ENCODE measurements at regions not wholly inside any gene's neighbourhood (a gene's known extent, or its start where the extent isn't known, plus 50 kb on each side); places are given as distances from the start of the nearest gene placed in this dataset.

GRCh38 chr3:81439108-81439507 lies 322.3 kb downstream of the GBE1 start:
- H3K36me3 ChIP-seq (ENCODE audit: insufficient read depth, low read length), result no peaks in the 10 kb centered on the region; the same call in 1 of the 2 replicates
- H3K9ac ChIP-seq (ENCODE audit: low read depth, low read length), result no peak overlapping the region
- H3K9me3 ChIP-seq (ENCODE audit: control insufficient read depth, insufficient read depth, low read length), result no peaks in the 10 kb centered on the region
- no peaks in the 10 kb centered on the region for H3K4me1 ChIP-seq (ENCODE audit: insufficient read depth, low read length)

DNA sequence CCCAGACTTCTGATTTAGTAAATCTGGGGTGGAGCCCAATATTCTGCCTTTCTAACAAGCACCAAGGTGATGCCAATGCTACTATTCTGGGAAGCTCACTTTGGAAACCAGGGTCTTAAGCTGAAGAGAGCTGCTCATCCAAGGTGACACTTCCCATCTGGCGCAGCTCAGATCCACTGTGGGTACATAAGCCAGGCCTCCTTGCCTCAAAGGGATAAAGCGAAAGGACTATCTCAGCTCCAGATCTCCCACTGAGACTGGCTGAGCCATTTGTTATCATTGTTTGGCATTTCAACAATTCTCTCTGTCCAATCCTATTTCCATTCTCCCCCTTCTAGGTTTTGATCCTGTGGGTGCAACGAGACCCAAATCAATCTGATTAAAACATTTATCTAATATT lies 323.8 kb downstream of the GBE1 start:
- Histone ChIP-seq H3K9ac (ENCODE audit: low read depth, low read length) (no peak overlapping the region), H3K4me1 (ENCODE audit: insufficient read depth, low read length) (no peaks in the 10 kb centered on the region), H3K9me3 (ENCODE audit: control insufficient read depth, insufficient read depth, low read length) (no peaks in the 10 kb centered on the region), H3K36me3 (ENCODE audit: insufficient read depth, low read length) (no peaks in the 10 kb centered on the region)

DNA sequence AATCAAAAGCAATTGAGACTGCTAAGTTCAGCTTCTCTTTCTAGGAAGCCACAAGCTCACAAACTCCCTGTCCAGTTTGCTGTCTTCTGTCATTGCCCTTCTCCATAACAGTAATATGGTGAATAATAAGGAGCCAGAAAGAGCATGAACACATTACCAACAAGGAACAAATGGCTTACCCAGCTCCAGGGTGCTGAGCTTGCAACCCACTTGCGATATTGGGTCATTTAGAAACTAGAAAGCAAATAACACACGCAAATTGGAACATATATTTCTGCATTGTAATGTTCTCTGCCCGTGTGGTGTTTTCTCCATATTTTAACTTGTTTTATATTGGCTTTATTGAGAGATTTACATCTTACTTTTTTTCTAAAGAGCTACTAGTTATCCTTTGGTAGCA lies 325.3 kb downstream of the GBE1 start:
- Histone ChIP-seq H3K36me3 (ENCODE audit: insufficient read depth, low read length) (no peaks in the 10 kb centered on the region), H3K9me3 (ENCODE audit: control insufficient read depth, insufficient read depth, low read length) (no peaks in the 10 kb centered on the region), H3K4me1 (ENCODE audit: insufficient read depth, low read length) (no peaks in the 10 kb centered on the region), H3K9ac (ENCODE audit: low read depth, low read length) (no peak overlapping the region)

DNA sequence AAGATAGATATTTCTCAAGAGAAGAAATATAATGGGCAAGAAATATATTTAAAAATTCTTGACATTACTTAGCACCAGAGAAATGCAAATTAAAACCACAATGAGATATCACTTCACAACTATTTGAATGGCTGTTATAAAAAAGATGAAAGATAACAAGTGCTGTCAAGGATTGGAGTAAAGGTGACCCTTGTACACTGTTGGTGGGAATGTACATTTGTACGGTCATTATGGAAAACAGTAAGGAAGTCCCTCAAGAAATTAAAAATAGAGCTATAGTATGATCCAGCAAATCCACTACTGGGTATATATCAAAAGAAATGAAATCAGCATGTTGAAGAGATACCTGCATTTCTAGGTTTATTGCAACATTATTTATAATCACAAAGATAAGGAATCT lies 326.4 kb downstream of the GBE1 start:
- Histone ChIP-seq H3K4me1 (ENCODE audit: insufficient read depth, low read length) (no peaks in the 10 kb centered on the region), H3K9me3 (ENCODE audit: control insufficient read depth, insufficient read depth, low read length) (no peaks in the 10 kb centered on the region), H3K36me3 (ENCODE audit: insufficient read depth, low read length) (no peaks in the 10 kb centered on the region), H3K9ac (ENCODE audit: low read depth, low read length) (no peak overlapping the region)

GRCh38 chr3:81434161-81434560 lies 327.3 kb downstream of the GBE1 start:
- H3K9me3 ChIP-seq (ENCODE audit: control insufficient read depth, insufficient read depth, low read length), result no peaks in the 10 kb centered on the region
- H3K4me1 ChIP-seq (ENCODE audit: insufficient read depth, low read length), result no peaks in the 10 kb centered on the region
- no peaks in the 10 kb centered on the region for H3K36me3 ChIP-seq (ENCODE audit: insufficient read depth, low read length)
- H3K9ac ChIP-seq (ENCODE audit: low read depth, low read length), result no peak overlapping the region

DNA sequence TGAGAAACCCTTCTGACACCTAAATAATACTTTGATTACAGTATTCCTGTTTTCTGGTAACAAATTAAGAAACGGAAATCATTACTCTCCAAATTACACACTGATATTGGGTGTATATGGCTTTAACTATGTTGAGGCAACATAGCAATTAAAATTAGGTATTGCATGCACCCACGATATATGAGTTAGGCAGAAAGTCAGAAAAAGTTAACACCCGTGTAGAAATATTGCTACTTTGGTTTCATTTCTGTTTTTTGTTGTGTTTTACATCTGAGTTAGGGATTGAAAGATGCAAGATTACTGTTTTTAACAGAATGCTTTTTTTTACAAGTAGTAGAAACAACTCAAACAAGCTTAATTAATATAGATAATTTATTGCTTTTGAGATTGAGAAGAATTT lies 327.8 kb downstream of the GBE1 start:
- no peaks in the 10 kb centered on the region for H3K4me1 ChIP-seq (ENCODE audit: insufficient read depth, low read length)
- no peak overlapping the region for H3K9ac ChIP-seq (ENCODE audit: low read depth, low read length)
- no peaks in the 10 kb centered on the region for H3K9me3 ChIP-seq (ENCODE audit: control insufficient read depth, insufficient read depth, low read length)
- no peaks in the 10 kb centered on the region for H3K36me3 ChIP-seq (ENCODE audit: insufficient read depth, low read length)

GRCh38 chr3:81432456-81432855 lies 329.0 kb downstream of the GBE1 start:
- Histone ChIP-seq H3K4me1 (ENCODE audit: insufficient read depth, low read length) (peaks cover 11% of the 10 kb centered on the region), H3K9me3 (ENCODE audit: control insufficient read depth, insufficient read depth, low read length) (no peaks in the 10 kb centered on the region), H3K36me3 (ENCODE audit: insufficient read depth, low read length) (no peaks in the 10 kb centered on the region), H3K9ac (ENCODE audit: low read depth, low read length) (no peak overlapping the region)

GRCh38 chr3:81426826-81427577 lies 334.4 kb downstream of the GBE1 start:
- Histone ChIP-seq H3K36me3 (ENCODE audit: insufficient read depth, low read length) (no peaks in the 10 kb centered on the region), H3K9ac (ENCODE audit: low read depth, low read length) (no peak overlapping the region), H3K9me3 (ENCODE audit: control insufficient read depth, insufficient read depth, low read length) (no peaks in the 10 kb centered on the region), H3K4me1 (ENCODE audit: insufficient read depth, low read length) (peaks cover 34% of the 10 kb centered on the region)

- Histone ChIP-seq H3K9ac (ENCODE audit: low read depth, low read length) (no peak overlapping the region), H3K36me3 (ENCODE audit: insufficient read depth, low read length) (no peaks in the 10 kb centered on the region), H3K9me3 (ENCODE audit: control insufficient read depth, insufficient read depth, low read length) (no peaks in the 10 kb centered on the region), H3K4me1 (ENCODE audit: insufficient read depth, low read length) (peaks cover 34% of the 10 kb centered on the region)
Observed at GRCh38 chr3:81425198-81425868, 336.1 kb downstream of the GBE1 start.

DNA sequence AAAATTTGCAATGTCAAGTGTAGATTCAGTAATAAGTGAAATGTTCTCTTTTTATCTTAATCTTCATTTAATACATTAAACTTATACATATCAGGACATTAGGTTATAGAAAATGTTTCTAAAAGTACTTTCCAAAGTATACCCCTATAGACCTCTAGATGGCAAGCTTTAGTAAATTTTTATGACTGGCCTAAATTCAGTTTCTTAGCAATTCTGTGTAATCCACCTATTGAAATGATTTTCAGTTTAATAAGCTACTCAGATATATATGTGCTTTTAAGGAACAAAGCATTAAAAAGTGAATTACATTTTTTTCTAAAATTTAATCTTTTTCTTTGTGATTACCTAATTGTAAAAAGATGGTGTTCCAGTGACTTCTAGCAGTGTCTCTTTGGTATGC lies 342.2 kb downstream of the GBE1 start:
- Histone ChIP-seq H3K9ac (ENCODE audit: low read depth, low read length) (no peak overlapping the region), H3K4me1 (ENCODE audit: insufficient read depth, low read length) (no peaks in the 10 kb centered on the region), H3K9me3 (ENCODE audit: control insufficient read depth, insufficient read depth, low read length) (no peaks in the 10 kb centered on the region), H3K36me3 (ENCODE audit: insufficient read depth, low read length) (no peaks in the 10 kb centered on the region)

- Histone ChIP-seq H3K36me3 (ENCODE audit: insufficient read depth, low read length) (no peaks in the 10 kb centered on the region), H3K4me1 (ENCODE audit: insufficient read depth, low read length) (no peaks in the 10 kb centered on the region), H3K9ac (ENCODE audit: low read depth, low read length) (no peak overlapping the region), H3K9me3 (ENCODE audit: control insufficient read depth, insufficient read depth, low read length) (no peaks in the 10 kb centered on the region)
Observed at GRCh38 chr3:81416812-81417211, 344.6 kb downstream of the GBE1 start.

- H3K36me3 ChIP-seq (ENCODE audit: insufficient read depth, low read length), result no peaks in the 10 kb centered on the region
- peaks cover 8% of the 10 kb centered on the region; the same call in 1 of the 2 replicates for H3K4me1 ChIP-seq (ENCODE audit: insufficient read depth, low read length)
- no peaks in the 10 kb centered on the region for H3K9me3 ChIP-seq (ENCODE audit: control insufficient read depth, insufficient read depth, low read length)
Observed at GRCh38 chr3:81406318-81406717, 355.1 kb downstream of the GBE1 start.

DNA sequence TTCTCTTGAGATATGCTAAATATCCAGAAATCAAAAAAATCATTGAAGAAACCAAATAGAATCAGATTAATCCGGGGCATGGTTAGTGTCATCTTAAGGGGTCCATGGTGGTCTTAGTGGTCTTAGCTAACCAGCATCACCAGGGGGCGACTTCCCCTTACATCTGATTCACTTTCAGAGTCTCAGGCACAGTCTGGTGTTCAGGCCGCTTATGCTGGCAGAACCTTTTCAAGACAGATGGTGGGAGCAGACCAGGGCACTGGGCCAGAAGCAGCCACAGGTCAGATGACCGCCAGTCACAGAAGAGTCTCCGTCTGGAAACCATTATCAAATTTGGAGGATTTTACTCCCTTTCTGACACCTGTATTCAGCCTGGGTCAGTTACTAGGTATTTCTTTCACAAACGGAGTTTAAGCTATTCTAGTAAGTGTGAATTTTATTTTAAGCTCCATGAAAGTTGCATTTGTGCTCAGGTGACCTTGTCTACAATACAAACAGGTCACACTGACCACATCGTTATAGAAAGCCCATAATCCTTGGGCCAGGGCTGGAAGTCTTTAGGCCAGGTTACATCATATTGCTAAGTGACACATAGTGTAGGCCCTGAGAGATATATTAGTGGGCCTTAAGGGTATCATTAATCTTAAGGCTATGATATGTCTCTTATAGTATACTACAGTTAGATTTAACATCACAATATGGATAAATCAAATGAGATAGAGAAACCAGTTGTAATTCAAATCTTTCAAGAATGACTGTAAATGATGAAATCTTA lies 365.5 kb downstream of the GBE1 start:
- Histone ChIP-seq H3K9ac (ENCODE audit: low read depth, low read length) (no peak overlapping the region), H3K9me3 (ENCODE audit: control insufficient read depth, insufficient read depth, low read length) (no peaks in the 10 kb centered on the region), H3K4me1 (ENCODE audit: insufficient read depth, low read length) (no peaks in the 10 kb centered on the region), H3K36me3 (ENCODE audit: insufficient read depth, low read length) (no peaks in the 10 kb centered on the region)

More at GRCh38 chr3:81406318-81406717, 355.1 kb downstream of the GBE1 start:
- no peak overlapping the region for H3K9ac ChIP-seq (ENCODE audit: low read depth, low read length)

DNA sequence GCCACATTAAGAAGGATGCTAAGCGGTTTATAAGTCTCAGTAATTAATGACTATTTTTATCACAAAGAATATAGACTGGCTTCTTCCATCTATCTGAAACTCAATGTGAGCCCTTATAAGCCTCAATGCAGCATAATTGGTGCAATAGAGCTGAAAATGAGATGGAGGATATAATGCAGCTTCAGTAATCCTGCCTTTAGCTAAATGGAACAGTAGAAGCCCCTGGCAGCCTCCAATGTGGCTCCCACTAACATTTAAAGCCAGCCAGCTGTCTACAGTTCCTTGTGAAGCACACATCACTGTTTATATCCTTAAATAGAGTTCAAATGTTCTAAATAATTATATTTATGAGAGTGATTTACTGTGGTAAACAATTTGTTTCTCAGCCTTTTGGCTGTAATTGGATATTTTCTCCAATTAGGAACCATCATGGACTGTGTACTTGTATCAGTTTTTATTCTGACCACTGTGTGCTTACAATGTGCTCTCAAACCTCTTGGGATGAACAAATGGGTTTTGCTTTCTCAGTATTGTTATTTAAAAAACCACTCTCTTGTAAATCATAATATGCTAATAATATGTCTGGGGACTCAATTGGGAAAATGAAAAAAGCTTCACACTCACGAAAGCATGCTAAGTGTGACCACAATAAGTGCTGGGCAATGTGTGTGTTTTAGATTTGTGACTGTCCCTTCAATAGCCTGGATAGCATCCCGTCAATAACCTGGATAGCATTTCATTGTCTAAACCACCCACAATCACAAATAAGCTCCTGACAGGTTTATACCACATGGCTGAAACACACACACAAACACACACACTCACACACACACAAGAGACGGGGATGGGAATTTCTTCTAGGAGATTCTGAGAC lies 366.6 kb downstream of the GBE1 start:
- Histone ChIP-seq H3K9ac (ENCODE audit: low read depth, low read length) (no peak overlapping the region), H3K4me1 (ENCODE audit: insufficient read depth, low read length) (no peaks in the 10 kb centered on the region), H3K9me3 (ENCODE audit: control insufficient read depth, insufficient read depth, low read length) (no peaks in the 10 kb centered on the region), H3K36me3 (ENCODE audit: insufficient read depth, low read length) (no peaks in the 10 kb centered on the region)

Measured in ES-I3 (cell line).